GM20000 (cell line): ENCODE measurements at regions not wholly inside any gene's neighbourhood (a gene's known extent, or its start where the extent isn't known, plus 50 kb on each side); places are given as distances from the start of the nearest gene placed in this dataset.
"Not testable (repeated sequence)": the region's sequence is repeated elsewhere in the genome, so short reads cannot be mapped to it uniquely, and the experiment has no call there.

Experiments used
- DNase-seq: peaks from one replicate; pipeline ENCODE4 v3.0.0; 2012; ENCODE audit warnings: low spot score
- CTCF ChIP-seq: IDR thresholded peaks from 2 replicates; pipeline ENCODE4 v1.5.1; 2012; ENCODE audit warnings: mild to moderate bottlenecking, control low read depth; ENCODE audit errors: extremely low read depth, missing control alignments

GRCh38 chr13:37959284-37959683 is 89.7 kb upstream of the TRPC4 start:
- TF ChIP-seq CTCF: no peak
- DNase-seq: no peak

GRCh38 chr13:37956536-37956935 is 87.0 kb upstream of the TRPC4 start:
- no peak for DNase-seq
- no peak for TF ChIP-seq CTCF

GRCh38 chr13:37954597-37954996 is 85.0 kb upstream of the TRPC4 start:
- DNase-seq: not testable (repeated sequence)

GRCh38 chr13:37954191-37954590 is 84.6 kb upstream of the TRPC4 start:
- TF ChIP-seq CTCF: no peak
- no peak for DNase-seq

- DNase-seq: no peak
- TF ChIP-seq CTCF: no peak
Measured at GRCh38 chr13:37953696-37954095, 84.1 kb upstream of the TRPC4 start.

GRCh38 chr13:37950016-37950415 is 80.4 kb upstream of the TRPC4 start:
- no peak for DNase-seq
- no peak for TF ChIP-seq CTCF

- DNase-seq: no peak
- TF ChIP-seq CTCF: no peak
Measured at GRCh38 chr13:37947419-37948140, 78.0 kb upstream of the TRPC4 start.
